Heart right ventricle (tissue), 16 donors: ENCODE measurements at regions not wholly inside any gene's neighbourhood (a gene's known extent, or its start where the extent isn't known, plus 50 kb on each side); places are given as distances from the start of the nearest gene placed in this dataset.

Source experiments
- ATAC-seq, 8 donors: fragments of 200-7000 bp; cut with Tn5 transposase; one replicate each; pipeline ENCODE4 v1.9.1; 2020; ENCODE audit warnings: mild to moderate bottlenecking in 8 of 8, moderate library complexity in 8 of 8, moderate number of reproducible peaks in 1 of 8
- DNase-seq, 2 donors: peaks; one replicate each; pipeline ENCODE4 v3.0.0-alpha.2; 2020
- H3K27ac ChIP-seq, 10 donors: fragments of 200-600 bp; sonication (generic) in 2 of 10; one replicate each; pipeline versions ENCODE4 v1.5.0 to v1.8.0; 2020 to 2022; ENCODE audit warnings: mild to moderate bottlenecking in 3 of 10
- H3K27me3 ChIP-seq, 7 donors: fragments of 200-600 bp; one replicate each; pipeline ENCODE4 v1.8.0; 2021 to 2022; ENCODE audit warnings: mild to moderate bottlenecking in 2 of 7
- H3K36me3 ChIP-seq, 9 donors: fragments of 200-600 bp; sonication (generic) in 1 of 9; one replicate each; pipeline versions ENCODE4 v1.5.0 to v1.8.0; 2020 to 2022; ENCODE audit warnings: mild to moderate bottlenecking in 2 of 9
- H3K4me1 ChIP-seq, 9 donors: fragments of 200-600 bp; sonication (generic) in 1 of 9; one replicate each; pipeline versions ENCODE4 v1.5.0 to v1.8.0; 2020 to 2022; ENCODE audit warnings: mild to moderate bottlenecking in 4 of 9
- H3K4me3 ChIP-seq, 10 donors: fragments of 200-600 bp; sonication (generic) in 2 of 10; one replicate each; pipeline versions ENCODE4 v1.5.0 to v1.8.0; 2020 to 2022; ENCODE audit warnings: mild to moderate bottlenecking in 7 of 10, moderate library complexity in 2 of 10
- H3K9me3 ChIP-seq, 11 donors: fragments of 200-600 bp in 10 of 11; sonication (generic) in 2 of 11; one replicate each; pipeline versions ENCODE4 v1.5.0 to v1.8.0; 2013 to 2022; ENCODE audit warnings: mild to moderate bottlenecking in 2 of 11, control low read depth in 1 of 11, moderate library complexity in 1 of 11
- CTCF ChIP-seq, 9 donors: fragments of 200-600 bp; sonication (generic) in 2 of 9; IDR thresholded peaks; one replicate each; pipeline versions ENCODE4 v1.5.0 to v1.8.0; 2021 to 2022; ENCODE audit warnings: antibody characterized with exemption in 9 of 9, mild to moderate bottlenecking in 5 of 9, moderate library complexity in 1 of 9
- WGBS, 2 donors: extraction: QIAGEN DNeasy Blood & Tissue Kit; methylation state at CpG; one replicate each; pipeline ENCODE4 v1.1.7; 2013; ENCODE audit warnings: inconsistent platforms in 1 of 2; 5-methylcytosine and 5-hydroxymethylcytosine counted together
- intact Hi-C, 10 donors: fragments of 100-400 bp; cut with DNase I; formaldehyde crosslinking; loops; one replicate each; pipeline versions ENCODE4 v1.11.1 to v1.14.2; 2022
- donor health status: Arrhythmogenic right ventricular cardiomyopathy.
- donor health status: ischemic (EF 13 %, LVEDD 7.1; RV severe dilation, severe dysfunction).
- donor health status: healthy with polysubstance abuse.
- donor health status: DM: no; HTN: yes; CAD: no.
- donor health status: DM: no; HTN: no; CAD: no.
- donor health status: ischemic (EF 25% LVEDD 6.9; RV normal size, moderate dysfunction).
- donor health status: ischemic (EF 25% LVEDD 5.7; RV mildly dilated, moderate dysfunction).
- donor health status: healthy.
- donor health status: DM: yes; HTN: yes; CAD: no.
- donor health status: Ischemic cardiomyopathy.
- donor health status: ischemic (EF 35%, LVEDD 5.7; RV mildly dilated, moderate dysfunction).
- donor health status: nonischemic (EF 11% LVEDD 7.7; RV severe dilation, severe dysfunction).
- donor health status: DM: yes; HTN: yes; CAD: no.
- donor health status: PGD.
- donor health status: ischemic (EF 29% LVEDD 5.4; RV normal size, mild dysfunction).
- donor health status: nonischemic (EF 23%, LVEDD 6.1; RV moderate dilation, normal function).

GRCh38 chr16:51449441-51449840, 298.4 kb upstream of the SALL1 start:
- ATAC-seq (no peak), DNase-seq (no peak)
- H3K27ac ChIP-seq = no peak overlapping the region
- no peaks in the 10 kb centered on the region for H3K4me1 ChIP-seq
- no peaks in the 10 kb centered on the region for H3K9me3 ChIP-seq
- no peak for TF ChIP-seq CTCF (IDR thresholded peaks at IDR 0.05)
- 13 to 18% methylated on average over 8 of the region's 8 CpGs for WGBS, 2 donors
- no peaks in the 10 kb centered on the region for H3K36me3 ChIP-seq
- intact Hi-C loops = no loop called here
- H3K4me3 ChIP-seq = no peak overlapping the region
- H3K27me3 ChIP-seq = peaks cover 0 to 7% (median 0%) of the 10 kb centered on the region in 7 donors

- Histone ChIP-seq H3K4me1 (no peaks in the 10 kb centered on the region), H3K27me3 (peaks cover 0 to 29% (median 20%) of the 10 kb centered on the region in 7 donors), H3K36me3 (no peaks in the 10 kb centered on the region), H3K4me3 (no peak overlapping the region), H3K9me3 (no peaks in the 10 kb centered on the region), H3K27ac (no peak overlapping the region)
- no peak for DNase-seq
- ATAC-seq = no peak
- 63 to 78% methylated on average over 4 of the region's 4 CpGs for WGBS, 2 donors
- intact Hi-C loops = no loop called here
- no peak for TF ChIP-seq CTCF (IDR thresholded peaks at IDR 0.05)
These were observed 294.2 kb upstream of the SALL1 start for GRCh38 chr16:51445250-51445649.

GRCh38 chr16:51443934-51444333, 292.9 kb upstream of the SALL1 start:
- Histone ChIP-seq H3K27me3 (peaks cover 0 to 42% (median 28%) of the 10 kb centered on the region in 7 donors), H3K27ac (no peak overlapping the region), H3K36me3 (no peaks in the 10 kb centered on the region), H3K4me3 (no peak overlapping the region), H3K9me3 (no peaks in the 10 kb centered on the region), H3K4me1 (no peaks in the 10 kb centered on the region)
- intact Hi-C loops = no loop called here
- WGBS, 2 donors = 78 to 82% methylated on average over 1 of the region's 1 CpG
- ATAC-seq (no peak), DNase-seq (no peak)
- TF ChIP-seq CTCF (IDR thresholded peaks at IDR 0.05) = no peak

DNA sequence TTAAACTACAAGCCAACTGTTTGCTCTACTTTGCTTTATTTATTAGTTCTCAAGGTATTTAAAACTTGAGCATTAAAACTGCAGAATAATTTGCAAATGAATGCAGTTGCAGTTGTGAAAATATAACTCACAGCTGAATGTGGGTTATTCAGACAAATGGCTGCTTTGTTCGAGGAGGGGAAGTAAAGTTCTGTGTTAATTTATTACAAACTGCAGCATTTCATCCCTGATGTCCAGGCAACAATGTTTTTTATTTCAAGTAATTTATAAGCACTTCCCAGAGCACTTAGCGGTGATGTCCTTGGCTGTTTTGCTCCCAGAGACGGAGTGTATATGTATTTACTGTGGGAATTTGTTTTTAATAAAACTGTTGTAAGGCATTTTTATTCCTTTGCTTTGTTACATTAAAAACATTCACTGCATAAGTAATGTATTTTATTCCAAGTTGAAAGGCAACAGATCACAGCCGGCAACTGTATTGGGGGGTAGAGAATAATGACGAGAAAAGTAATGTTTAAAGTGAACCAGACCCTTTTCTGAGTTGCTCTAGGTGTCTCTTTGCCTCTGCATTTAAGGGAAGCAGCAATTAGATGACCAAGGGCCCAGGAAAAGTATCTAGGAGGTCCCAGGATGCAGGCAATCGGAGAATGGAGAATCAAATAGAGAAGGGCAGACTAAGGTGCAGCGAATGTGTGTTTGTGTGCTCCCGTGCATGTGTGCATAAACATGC, 291.2 kb upstream of the SALL1 start:
- 59 to 60% methylated on average over 8 of the region's 8 CpGs for WGBS, 2 donors
- no peaks in the 10 kb centered on the region for H3K36me3 ChIP-seq
- no peak overlapping the region for H3K4me3 ChIP-seq
- no peaks in the 10 kb centered on the region for H3K9me3 ChIP-seq
- H3K4me1 ChIP-seq = no peaks in the 10 kb centered on the region
- DNase-seq (no peak), ATAC-seq (no peak)
- no peak overlapping the region for H3K27ac ChIP-seq
- H3K27me3 ChIP-seq = peaks cover 0 to 48% (median 33%) of the 10 kb centered on the region in 7 donors
- TF ChIP-seq CTCF (IDR thresholded peaks at IDR 0.05) = no peak
- intact Hi-C loops = no loop called here
